PC-9 (cell line): ENCODE measurements at regions not wholly inside any gene's neighbourhood (a gene's known extent, or its start where the extent isn't known, plus 50 kb on each side); places are given as distances from the start of the nearest gene placed in this dataset.
A peak's percentile ranks its signal among the peaks of the same experiment; 100 is the strongest.

Experiments
- BruUV-seq: library from RNA; stranded (reverse); fragments of 400-500 nt; replicated peaks from 2 replicates; lab custom pipeline; 2021; lab: Mats Ljungman, UMichigan
- CTCF ChIA-PET: fragments of 300-600 bp; sonication (Branson Sonifier 250); formaldehyde crosslinking; loops from one replicate; lab custom pipeline; 2022; ENCODE audit warnings: antibody characterized with exemption; lab: Charles Lee
- POLR2A ChIA-PET: fragments of 300-600 bp; sonication (Branson Sonifier 250); formaldehyde crosslinking; loops from one replicate; lab custom pipeline; 2022; ENCODE audit warnings: antibody characterized with exemption; ENCODE audit not compliant: unreplicated experiment; lab: Charles Lee
- DNase-seq, 2 experiments: peaks; one replicate each; pipeline versions ENCODE4 v3.0.0 to v3.0.0-alpha.2; 2015 to 2022; ENCODE audit warnings: mixed read lengths in 1 of 2
- H2AFZ ChIP-seq: fragments of 200-600 bp; sonication (generic); 2 replicates; pipeline ENCODE4 v1.8.1; 2017; ENCODE audit warnings: antibody characterized with exemption
- H3F3A ChIP-seq: fragments of 200-600 bp; sonication (generic); 2 replicates; pipeline ENCODE4 v1.8.1; 2017; ENCODE audit warnings: antibody characterized with exemption, mild to moderate bottlenecking, low read depth; ENCODE audit not compliant: insufficient read depth
- H3K27ac ChIP-seq: fragments of 200-600 bp; sonication (generic); 2 replicates; pipeline ENCODE4 v1.6.1; 2016; ENCODE audit warnings: mixed run types
- H3K27me3 ChIP-seq: fragments of 200-600 bp; sonication (generic); 2 replicates; pipeline ENCODE4 v1.6.1; 2016; ENCODE audit warnings: low read depth, mixed run types; ENCODE audit not compliant: insufficient read depth
- H3K36me3 ChIP-seq: fragments of 200-600 bp; sonication (generic); 2 replicates; pipeline ENCODE4 v1.6.1; 2016; ENCODE audit warnings: low read depth, mixed run types
- H3K4me1 ChIP-seq: fragments of 200-600 bp; sonication (generic); replicated peaks from 2 replicates; pipeline ENCODE4 v1.6.1; 2016; ENCODE audit warnings: mixed run types; ENCODE audit not compliant: insufficient read depth
- H3K4me2 ChIP-seq: fragments of 200-600 bp; sonication (generic); 2 replicates; pipeline ENCODE4 v1.6.1; 2017; ENCODE audit warnings: mixed run types
- H3K4me3 ChIP-seq: fragments of 200-600 bp; sonication (generic); 2 replicates; pipeline ENCODE4 v1.6.1; 2016; ENCODE audit warnings: mixed run types
- H3K79me2 ChIP-seq: fragments of 200-600 bp; sonication (generic); 2 replicates; pipeline ENCODE4 v1.6.1; 2017; ENCODE audit warnings: low read depth, mixed run types
- H3K9me2 ChIP-seq: fragments of 200-600 bp; sonication (generic); 2 replicates; pipeline ENCODE4 v1.8.1; 2017; ENCODE audit warnings: mild to moderate bottlenecking; ENCODE audit not compliant: insufficient read depth
- H3K9me3 ChIP-seq: fragments of 200-600 bp; sonication (generic); 2 replicates; pipeline ENCODE4 v1.8.1; 2016; ENCODE audit warnings: low read depth; ENCODE audit not compliant: insufficient read depth
- H4K20me1 ChIP-seq: fragments of 200-600 bp; sonication (generic); 2 replicates; pipeline ENCODE4 v1.8.1; 2017; ENCODE audit not compliant: insufficient read depth
- EZH2 ChIP-seq: fragments of 200-600 bp; sonication (generic); IDR thresholded peaks from 2 replicates; pipeline ENCODE4 v1.8.0; 2017; ENCODE audit warnings: antibody characterized with exemption, low read depth
- intact Hi-C: fragments of 100-400 bp; cut with micrococcal nuclease; formaldehyde crosslinking; loops from one replicate; pipeline ENCODE4 v1.10.0; 2022; ENCODE audit not compliant: unreplicated experiment
- TF ChIP-seq, protein P1 (sequence below): fragments of 200-600 bp; sonication (generic); conservative IDR thresholded peaks from 2 replicates; pipeline ENCODE4 v1.6.1; 2017; ENCODE audit warnings: mixed run types, antibody characterized with exemption, mild to moderate bottlenecking, moderate library complexity

DNA sequence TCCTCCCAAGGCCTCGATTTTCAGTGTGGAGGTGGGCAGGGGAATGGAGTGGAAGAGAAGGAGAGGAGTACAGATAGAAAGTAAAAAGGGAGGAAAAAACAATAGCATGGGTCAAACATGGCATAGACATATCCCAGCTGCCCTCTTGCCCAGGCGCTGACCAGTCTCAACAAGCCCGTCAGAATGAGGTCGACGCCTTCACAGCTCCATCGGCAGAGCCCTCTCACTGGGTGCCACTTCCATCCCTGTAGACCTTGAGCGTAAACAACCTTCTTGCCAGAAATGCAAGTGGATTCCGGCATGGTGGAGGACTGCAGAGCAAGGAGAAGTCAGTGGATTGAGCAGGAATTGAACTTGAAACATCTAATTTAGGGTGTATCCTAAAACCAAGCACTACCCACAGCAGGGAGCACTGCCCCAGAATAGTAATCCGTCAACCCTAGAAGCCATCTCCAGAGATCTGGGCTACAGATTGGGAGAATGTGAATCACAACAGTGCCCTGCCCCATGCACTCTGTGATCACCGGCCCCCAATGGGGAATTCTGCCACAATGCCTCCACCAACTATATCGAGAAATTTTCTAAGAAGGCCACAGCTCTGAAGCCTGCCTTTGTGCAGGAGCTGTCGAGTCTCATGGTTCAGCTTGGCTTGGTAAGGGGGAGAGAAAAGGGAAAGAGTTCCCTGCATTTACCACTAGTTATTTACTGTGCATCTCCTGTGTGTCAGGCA is 190.1 kb downstream of the UACA start:
- Histone ChIP-seq H3K79me2 (no peaks in the 10 kb centered on the region), H3F3A (peaks cover 18% of the 10 kb centered on the region; the same call in 1 of the 2 replicates), H3K4me1 (peaks cover 23% of the 10 kb centered on the region), H3K27ac (no peak overlapping the region), H3K9me2 (no peaks in the 10 kb centered on the region), H3K4me2 (no peak overlapping the region), H3K36me3 (no peaks in the 10 kb centered on the region), H3K9me3 (no peaks in the 10 kb centered on the region), H4K20me1 (no peaks in the 10 kb centered on the region), H2AFZ (no peak overlapping the region), H3K27me3 (no peaks in the 10 kb centered on the region), H3K4me3 (no peak overlapping the region)
- no peak for TF ChIP-seq EZH2
- TF ChIP-seq, protein P1, sequence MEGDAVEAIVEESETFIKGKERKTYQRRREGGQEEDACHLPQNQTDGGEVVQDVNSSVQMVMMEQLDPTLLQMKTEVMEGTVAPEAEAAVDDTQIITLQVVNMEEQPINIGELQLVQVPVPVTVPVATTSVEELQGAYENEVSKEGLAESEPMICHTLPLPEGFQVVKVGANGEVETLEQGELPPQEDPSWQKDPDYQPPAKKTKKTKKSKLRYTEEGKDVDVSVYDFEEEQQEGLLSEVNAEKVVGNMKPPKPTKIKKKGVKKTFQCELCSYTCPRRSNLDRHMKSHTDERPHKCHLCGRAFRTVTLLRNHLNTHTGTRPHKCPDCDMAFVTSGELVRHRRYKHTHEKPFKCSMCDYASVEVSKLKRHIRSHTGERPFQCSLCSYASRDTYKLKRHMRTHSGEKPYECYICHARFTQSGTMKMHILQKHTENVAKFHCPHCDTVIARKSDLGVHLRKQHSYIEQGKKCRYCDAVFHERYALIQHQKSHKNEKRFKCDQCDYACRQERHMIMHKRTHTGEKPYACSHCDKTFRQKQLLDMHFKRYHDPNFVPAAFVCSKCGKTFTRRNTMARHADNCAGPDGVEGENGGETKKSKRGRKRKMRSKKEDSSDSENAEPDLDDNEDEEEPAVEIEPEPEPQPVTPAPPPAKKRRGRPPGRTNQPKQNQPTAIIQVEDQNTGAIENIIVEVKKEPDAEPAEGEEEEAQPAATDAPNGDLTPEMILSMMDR: no peak
- BruUV-seq: no TSS peak
- no peak for DNase-seq
- ChIA-PET POLR2A (no interaction called here), CTCF (no interaction called here)
- intact Hi-C loops: no loop called here

DNA sequence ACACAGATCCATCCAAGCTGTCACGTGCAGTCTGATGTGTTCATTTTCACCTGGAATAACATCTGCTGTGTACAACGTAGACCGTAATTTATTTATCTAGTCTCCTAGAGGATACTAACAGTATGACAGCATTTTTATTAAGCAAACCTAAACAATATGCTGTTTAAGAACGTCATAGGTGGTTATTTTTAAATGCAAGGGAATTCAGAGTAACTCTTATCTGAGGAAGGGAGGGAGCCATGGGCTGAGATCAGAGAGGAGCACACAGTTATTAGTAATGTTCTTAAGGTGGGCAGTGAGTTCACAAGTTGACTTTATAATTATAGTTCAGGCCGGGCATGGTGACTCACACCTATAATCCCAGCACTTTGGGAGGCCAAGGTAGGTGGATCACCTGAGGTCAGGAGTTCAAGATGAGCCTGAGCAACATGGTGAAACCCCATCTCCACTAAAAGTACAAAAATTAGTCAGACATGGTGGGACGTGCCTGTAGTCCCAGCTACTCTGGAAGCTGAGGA is 193.6 kb downstream of the UACA start:
- POLR2A ChIA-PET: interaction anchor here (0.7 to 1.0 kb wide), 2 partner anchors 84 to 504 kb away, joined by 3 to 10 read pairs; no protein-coding TSS in a partner anchor
- intact Hi-C loops: no loop called here
- Histone ChIP-seq H3K4me1 (peaks cover 24% of the 10 kb centered on the region), H3K27me3 (no peaks in the 10 kb centered on the region), H3K27ac (peak overlapping the region; percentile 49), H4K20me1 (no peaks in the 10 kb centered on the region), H3K4me3 (no peak overlapping the region), H2AFZ (no peak overlapping the region), H3F3A (peaks cover 18% of the 10 kb centered on the region; the same call in 1 of the 2 replicates), H3K9me2 (no peaks in the 10 kb centered on the region), H3K36me3 (no peaks in the 10 kb centered on the region), H3K79me2 (no peaks in the 10 kb centered on the region), H3K9me3 (no peaks in the 10 kb centered on the region), H3K4me2 (peak overlapping the region; percentile 7; the same call in 1 of the 2 replicates)
- CTCF ChIA-PET: interaction anchor here (1.0 to 1.7 kb wide), 2 partner anchors 15 to 153 kb away, joined by 3 to 5 read pairs; no protein-coding TSS in a partner anchor
- no peak for TF ChIP-seq EZH2
- BruUV-seq: no TSS peak
- peak in 1 of 2 experiments; percentile 76 for DNase-seq

DNA sequence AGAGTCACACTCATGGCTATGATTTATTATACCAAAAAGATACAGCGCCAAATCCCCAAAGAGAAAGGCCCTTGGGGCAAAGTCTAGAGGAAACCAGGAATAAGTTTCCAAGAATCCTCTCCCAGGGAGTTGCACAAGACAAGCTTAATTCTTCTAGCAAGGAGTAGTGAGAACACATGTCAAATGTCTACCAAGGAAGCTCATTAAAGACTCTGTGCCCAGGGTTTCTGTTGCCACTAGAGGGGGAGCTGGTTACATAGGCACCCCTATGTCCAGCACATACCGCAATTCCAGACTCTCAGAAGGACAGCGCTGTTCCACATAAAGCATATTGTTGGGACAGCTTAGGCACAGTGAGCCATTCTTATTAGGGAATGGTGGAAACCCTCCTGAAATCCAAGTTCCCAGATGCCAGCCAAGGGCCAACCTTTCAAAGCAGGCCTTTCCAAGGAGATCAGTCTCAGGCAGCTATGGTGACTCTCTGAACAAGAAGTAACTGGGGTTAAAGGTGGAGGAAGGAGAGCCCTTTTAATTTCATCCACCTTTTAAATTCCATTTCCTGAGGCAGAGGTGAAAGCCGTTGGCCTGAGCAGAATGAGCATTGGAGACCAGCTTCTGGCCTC is 194.2 kb downstream of the UACA start:
- Histone ChIP-seq H2AFZ (no peak overlapping the region), H3K27ac (peak overlapping the region; percentile 49), H3K36me3 (no peaks in the 10 kb centered on the region), H3K79me2 (no peaks in the 10 kb centered on the region), H3K27me3 (no peaks in the 10 kb centered on the region), H3F3A (peaks cover 18% of the 10 kb centered on the region; the same call in 1 of the 2 replicates), H3K4me3 (no peak overlapping the region), H3K9me2 (no peaks in the 10 kb centered on the region), H3K4me2 (peak overlapping the region; percentile 7; the same call in 1 of the 2 replicates), H4K20me1 (no peaks in the 10 kb centered on the region), H3K4me1 (peaks cover 24% of the 10 kb centered on the region), H3K9me3 (no peaks in the 10 kb centered on the region)
- ChIA-PET POLR2A (interaction anchor here (0.7 to 1.0 kb wide), 2 partner anchors 85 to 505 kb away, joined by 3 to 10 read pairs; no protein-coding TSS in a partner anchor), CTCF (interaction anchor here (0.6 to 1.7 kb wide), 3 partner anchors 16 to 153 kb away, joined by 3 to 5 read pairs (median 3); no protein-coding TSS in a partner anchor)
- peak in 1 of 2 experiments; percentile 56 for DNase-seq
- no peak for TF ChIP-seq EZH2
- TF ChIP-seq, protein P1: peak; percentile 31; the same call in 1 of the 2 replicates
- BruUV-seq: no TSS peak
- intact Hi-C loops: no loop called here
